Thymus (tissue), 11 donors: ENCODE measurements at regions not wholly inside any gene's neighbourhood (a gene's known extent, or its start where the extent isn't known, plus 50 kb on each side); places are given as distances from the start of the nearest gene placed in this dataset.
A peak's percentile ranks its signal among the peaks of the same experiment; 100 is the strongest.
"Not testable (repeated sequence)": the region's sequence is repeated elsewhere in the genome, so short reads cannot be mapped to it uniquely, and the experiment has no call there.

Experiments used
- DNase-seq, 9 donors: peaks; one replicate each; pipeline ENCODE4 v3.0.0-alpha.2; 2013; ENCODE audit warnings: low spot score in 9 of 9, low read depth in 6 of 9, missing footprints in 1 of 9
- H3K27ac ChIP-seq, 2 donors: one replicate each; pipeline ENCODE4 v1.5.1; 2013; ENCODE audit warnings: control low read depth in 1 of 2, low read depth in 1 of 2, low read length in 1 of 2, mild to moderate bottlenecking in 1 of 2, moderate library complexity in 1 of 2
- H3K27me3 ChIP-seq, 2 donors: one replicate each; pipeline ENCODE4 v1.5.1; 2013; ENCODE audit warnings: low read length in 1 of 2; ENCODE audit not compliant: control insufficient read depth in 2 of 2, insufficient read depth in 1 of 2
- H3K36me3 ChIP-seq, 2 donors: one replicate each; pipeline ENCODE4 v1.5.1; 2013; ENCODE audit warnings: low read length in 1 of 2, mild to moderate bottlenecking in 1 of 2, moderate library complexity in 1 of 2; ENCODE audit not compliant: control insufficient read depth in 2 of 2, insufficient read depth in 2 of 2
- H3K4me1 ChIP-seq, 2 donors: one replicate each; pipeline ENCODE4 v1.5.1; 2013; ENCODE audit warnings: low read length in 2 of 2; ENCODE audit not compliant: control insufficient read depth in 2 of 2, insufficient read depth in 2 of 2
- H3K4me3 ChIP-seq, 2 donors: one replicate each; pipeline ENCODE4 v1.5.1; 2013; ENCODE audit warnings: low read length in 2 of 2, control low read depth in 1 of 2, mild to moderate bottlenecking in 1 of 2
- H3K9me3 ChIP-seq, 2 donors: one replicate each; pipeline ENCODE4 v1.5.1; 2013; ENCODE audit warnings: low read length in 1 of 2, mild to moderate bottlenecking in 1 of 2; ENCODE audit not compliant: control insufficient read depth in 2 of 2, insufficient read depth in 1 of 2
- WGBS: extraction: QIAGEN DNeasy Blood & Tissue Kit; methylation state at CpG from one replicate; pipeline ENCODE4 v1.1.7; 2013; 5-methylcytosine and 5-hydroxymethylcytosine counted together
- donor health status: healthy.

DNA sequence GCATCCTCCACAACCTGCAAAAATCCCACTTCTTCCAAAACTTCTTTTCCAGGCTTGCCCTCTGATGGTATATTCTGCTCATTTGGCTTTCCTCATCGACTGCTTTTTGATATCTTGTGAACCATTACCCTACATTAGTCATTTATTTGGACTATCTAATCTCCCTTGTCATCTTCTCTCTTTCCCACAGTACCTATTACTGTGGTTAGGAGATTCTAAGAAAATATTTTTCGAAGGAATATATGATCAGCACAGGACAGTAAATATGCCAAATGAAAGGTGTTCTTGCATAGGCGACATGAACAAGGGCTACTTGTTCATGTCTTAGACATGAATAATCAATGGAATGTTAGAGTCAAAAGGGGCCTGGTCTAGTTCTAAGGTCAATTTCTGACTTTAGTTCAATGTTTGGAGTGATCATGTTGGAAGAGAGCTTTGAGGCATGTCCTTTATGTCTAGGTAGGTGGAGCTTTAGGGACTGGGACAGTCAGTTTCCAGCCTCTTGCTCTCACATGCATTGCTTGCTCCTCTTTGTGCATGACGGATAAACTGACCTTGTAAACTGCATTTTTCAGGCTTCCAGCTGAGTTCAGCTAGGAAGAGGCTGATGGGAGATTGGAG lies 243.4 kb upstream of the RPS23 start:
- Histone ChIP-seq H3K9me3 (no peaks in the 10 kb centered on the region), H3K27ac (no peak overlapping the region), H3K36me3 (no peaks in the 10 kb centered on the region), H3K4me3 (no peak overlapping the region), H3K27me3 (no peaks in the 10 kb centered on the region), H3K4me1 (no peaks in the 10 kb centered on the region)
- WGBS, result 95% methylated on average over 4 of the region's 4 CpGs
- no peak for DNase-seq

DNA sequence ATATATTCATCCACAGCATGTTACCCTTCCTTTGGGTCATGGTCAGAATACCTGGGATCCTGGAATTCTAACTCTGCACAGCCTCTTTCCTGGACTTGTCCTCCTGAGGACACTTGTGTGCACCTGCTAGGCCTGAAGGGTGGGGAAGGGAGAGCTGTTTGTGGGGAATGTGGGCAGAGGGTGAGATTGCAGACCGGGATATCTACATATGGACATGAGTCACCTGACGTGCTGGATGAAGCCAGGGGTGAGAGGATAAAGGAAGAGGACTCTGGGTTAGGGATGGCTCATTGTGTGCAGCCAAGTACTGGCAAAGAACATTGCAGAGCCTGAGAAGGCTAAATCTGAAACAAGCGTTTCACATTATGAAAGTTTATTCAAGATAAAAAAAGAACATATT lies 241.4 kb upstream of the RPS23 start:
- WGBS, result 98% methylated on average over 3 of the region's 3 CpGs
- no peak for DNase-seq
- Histone ChIP-seq H3K36me3 (no peaks in the 10 kb centered on the region), H3K27me3 (no peaks in the 10 kb centered on the region), H3K9me3 (no peaks in the 10 kb centered on the region), H3K4me1 (no peaks in the 10 kb centered on the region), H3K27ac (no peak overlapping the region), H3K4me3 (no peak overlapping the region)

GRCh38 chr5:82517544-82518075 lies 239.5 kb upstream of the RPS23 start:
- Histone ChIP-seq H3K27ac (no peak overlapping the region), H3K36me3 (no peaks in the 10 kb centered on the region), H3K9me3 (no peaks in the 10 kb centered on the region), H3K4me1 (no peaks in the 10 kb centered on the region), H3K4me3 (no peak overlapping the region), H3K27me3 (no peaks in the 10 kb centered on the region)
- 95% methylated on average over 4 of the region's 4 CpGs for whole genome bisulfite sequencing
- no peak for DNase-seq

DNA sequence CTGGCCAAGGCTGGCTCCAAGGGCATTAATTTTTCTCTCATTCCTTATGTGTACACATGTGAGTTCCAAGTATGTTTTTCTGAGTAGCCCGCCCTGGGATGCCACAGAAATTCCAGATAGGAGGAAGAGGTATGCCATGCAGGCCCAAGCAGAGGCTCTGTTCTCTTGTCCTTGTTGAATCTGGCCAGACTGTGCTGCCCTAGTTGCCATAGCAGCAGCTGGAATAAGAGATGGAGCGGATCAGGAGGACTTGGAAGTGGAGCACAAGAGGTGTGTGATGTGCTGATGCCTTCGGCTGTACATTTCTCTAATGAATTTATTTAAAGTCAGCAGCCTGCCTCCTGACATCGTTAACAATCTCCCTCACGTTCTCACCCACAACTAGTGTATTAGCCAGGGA lies 235.6 kb upstream of the RPS23 start:
- 97% methylated on average over 5 of the region's 5 CpGs for WGBS
- no peak overlapping the region for H3K4me3 ChIP-seq
- no peak overlapping the region for H3K27ac ChIP-seq
- no peaks in the 10 kb centered on the region for H3K27me3 ChIP-seq
- H3K4me1 ChIP-seq, result no peaks in the 10 kb centered on the region
- H3K9me3 ChIP-seq, result no peaks in the 10 kb centered on the region
- no peak for DNase-seq
- no peaks in the 10 kb centered on the region for H3K36me3 ChIP-seq

GRCh38 chr5:82512025-82512424 lies 233.9 kb upstream of the RPS23 start:
- Histone ChIP-seq H3K27ac (no peak overlapping the region), H3K9me3 (peaks cover 0 to 2% of the 10 kb centered on the region in 2 donors), H3K4me1 (no peaks in the 10 kb centered on the region), H3K4me3 (no peak overlapping the region), H3K36me3 (no peaks in the 10 kb centered on the region), H3K27me3 (no peaks in the 10 kb centered on the region)
- 85% methylated on average over 2 of the region's 2 CpGs for WGBS
- peak in 3 of 9 donors; percentile 5 to 30 (median 13) for DNase-seq

DNA sequence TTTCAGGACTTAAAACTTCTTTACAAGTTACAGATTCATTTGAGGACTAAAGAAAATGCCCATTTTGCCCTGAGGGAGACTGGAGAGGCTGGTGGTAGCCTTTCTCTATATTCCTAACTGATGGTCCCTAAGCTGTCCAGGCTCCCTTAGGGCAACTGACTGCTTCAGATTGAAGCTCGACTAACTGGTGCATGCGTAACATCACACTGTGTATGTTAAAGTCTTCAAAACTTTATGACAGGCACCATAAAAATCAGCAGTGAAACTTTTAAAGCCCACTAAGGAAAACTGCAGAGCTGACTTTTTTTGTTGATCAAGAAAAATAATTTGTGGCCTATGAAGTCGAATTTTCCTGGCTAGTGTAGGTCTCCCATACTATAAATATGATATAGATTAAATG lies 233.0 kb upstream of the RPS23 start:
- H3K27me3 ChIP-seq, result no peaks in the 10 kb centered on the region
- no peak for DNase-seq
- H3K4me1 ChIP-seq, result no peaks in the 10 kb centered on the region
- H3K27ac ChIP-seq, result no peak overlapping the region
- H3K36me3 ChIP-seq, result no peaks in the 10 kb centered on the region
- H3K4me3 ChIP-seq, result no peak overlapping the region
- WGBS, result 97% methylated on average over 3 of the region's 3 CpGs
- H3K9me3 ChIP-seq, result peaks cover 0 to 6% of the 10 kb centered on the region in 2 donors

DNA sequence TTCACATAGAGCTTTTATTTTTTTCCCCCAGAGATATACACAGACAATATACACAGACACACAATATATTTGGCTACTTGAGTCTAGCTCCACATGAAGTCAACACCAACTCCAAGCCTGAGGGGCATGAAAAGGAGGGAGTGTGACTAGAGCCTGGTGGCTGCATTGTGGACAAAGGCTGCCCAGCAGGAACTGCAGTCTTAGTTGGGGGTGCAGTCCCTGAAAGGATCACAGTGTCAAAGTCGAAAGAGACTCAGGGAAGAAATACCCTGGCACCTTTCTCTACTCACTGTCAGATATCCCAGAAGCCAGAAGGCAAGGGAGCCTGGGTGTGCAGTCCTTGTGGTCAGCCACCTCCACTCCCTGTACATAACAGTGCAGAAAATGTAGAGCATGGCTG lies 231.6 kb upstream of the RPS23 start:
- peaks cover 0 to 6% of the 10 kb centered on the region in 2 donors for H3K9me3 ChIP-seq
- no peaks in the 10 kb centered on the region for H3K4me1 ChIP-seq
- H3K4me3 ChIP-seq, result no peak overlapping the region
- WGBS, result 92% methylated on average over 1 of the region's 1 CpG
- no peak for DNase-seq
- no peaks in the 10 kb centered on the region for H3K27me3 ChIP-seq
- H3K27ac ChIP-seq, result no peak overlapping the region
- no peaks in the 10 kb centered on the region for H3K36me3 ChIP-seq

DNA sequence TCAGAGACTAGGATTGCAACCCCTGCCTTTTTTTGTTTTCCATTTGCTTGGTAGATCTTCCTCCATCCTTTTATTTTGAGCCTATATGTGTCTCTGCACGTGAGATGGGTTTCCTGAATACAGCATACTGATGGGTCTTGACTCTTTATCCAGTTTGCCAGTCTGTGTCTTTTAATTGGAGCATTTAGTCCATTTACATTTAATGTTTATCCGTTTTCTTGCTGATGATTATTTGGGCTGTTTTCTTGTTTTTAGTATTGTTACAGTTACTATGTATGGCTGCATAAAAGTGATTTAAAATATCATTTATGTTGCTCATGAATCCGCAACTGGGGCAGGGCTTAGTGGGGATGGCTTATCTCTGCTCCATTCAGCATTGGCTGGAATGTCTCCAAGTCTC lies 228.2 kb upstream of the RPS23 start:
- not testable (repeated sequence) for H3K27ac ChIP-seq, H3K36me3 ChIP-seq, H3K27me3 ChIP-seq, DNase-seq, H3K4me3 ChIP-seq, H3K9me3 ChIP-seq, H3K4me1 ChIP-seq
- WGBS, result 96% methylated on average over 2 of the region's 3 CpGs

DNA sequence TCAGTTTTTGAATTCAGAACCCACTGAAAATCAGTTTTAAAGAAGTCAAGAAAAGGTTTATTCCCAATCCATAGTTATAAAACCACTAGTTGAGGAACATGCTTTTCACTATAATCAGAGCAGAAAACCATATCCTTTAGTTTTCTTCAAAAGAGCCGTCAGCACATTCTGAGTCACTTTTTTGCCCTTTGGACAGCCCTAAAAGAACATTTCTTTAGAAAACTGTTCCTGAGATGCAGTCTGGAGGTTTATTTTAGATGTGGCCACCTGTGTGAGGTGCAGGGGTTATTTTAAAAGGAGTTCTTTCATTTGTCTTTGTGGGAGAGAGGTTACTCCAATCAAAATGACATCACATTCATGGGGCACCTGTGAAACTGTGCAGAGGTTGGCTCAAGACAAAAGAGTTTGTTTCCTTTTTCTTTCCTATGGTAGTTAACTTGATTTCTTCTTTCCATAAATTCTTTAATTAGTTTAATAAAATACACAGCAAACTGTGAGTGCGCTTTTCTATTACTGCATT lies 221.6 kb upstream of the RPS23 start:
- Histone ChIP-seq H3K36me3 (no peaks in the 10 kb centered on the region), H3K4me3 (no peak overlapping the region), H3K9me3 (no peaks in the 10 kb centered on the region), H3K27ac (no peak overlapping the region), H3K4me1 (peaks cover 0 to 5% of the 10 kb centered on the region in 2 donors), H3K27me3 (no peaks in the 10 kb centered on the region)
- 60% methylated on average over 2 of the region's 2 CpGs for WGBS
- peak in 1 of 9 donors; percentile 20 for DNase-seq
